ENCODE measurements at regions not wholly inside any gene's neighbourhood (a gene's known extent, or its start where the extent isn't known, plus 50 kb on each side); places are given as distances from the start of the nearest gene placed in this dataset.

- TF ChIP-seq CTCF (IDR thresholded peaks at IDR 0.05) (no peak), POLR2AphosphoS5 (IDR thresholded peaks at IDR 0.05; ENCODE audit: insufficient read depth in 1 of 2, low read depth in 1 of 2) (peak in 1 of 2 donors; percentile 21), POLR2A (IDR thresholded peaks at IDR 0.05) (no peak)
These were observed 920.5 kb downstream of the KCNMA1 start for GRCh38 chr10:76717141-76717540.

Data from vagina (tissue), 2 donors.